Suprapubic skin (tissue), 4 donors: ENCODE measurements at regions not wholly inside any gene's neighbourhood (a gene's known extent, or its start where the extent isn't known, plus 50 kb on each side); places are given as distances from the start of the nearest gene placed in this dataset.

Source experiments
- DNase-seq, 2 donors: peaks; one replicate each; pipeline ENCODE4 v3.0.0-alpha.2; 2019; ENCODE audit warnings: low spot score in 2 of 2
- H3K27ac ChIP-seq: fragments of 200-600 bp; sonication (generic); one replicate; pipeline ENCODE4 v1.5.1; 2019
- H3K27me3 ChIP-seq: fragments of 200-600 bp; sonication (generic); one replicate; pipeline ENCODE4 v1.5.1; 2019
- H3K36me3 ChIP-seq: fragments of 200-600 bp; sonication (generic); one replicate; pipeline ENCODE4 v1.5.1; 2019
- H3K4me1 ChIP-seq: fragments of 200-600 bp; sonication (generic); one replicate; pipeline ENCODE4 v1.5.1; 2019
- H3K4me3 ChIP-seq: fragments of 200-600 bp; sonication (generic); one replicate; pipeline ENCODE4 v1.5.1; 2019; ENCODE audit warnings: mild to moderate bottlenecking
- H3K9me3 ChIP-seq: fragments of 200-600 bp; sonication (generic); one replicate; pipeline ENCODE4 v1.5.1; 2019
- CTCF ChIP-seq, 2 donors: fragments of 200-600 bp in 1 of 2; fragments of 450-650 bp in 1 of 2; sonication (generic) in 1 of 2; IDR thresholded peaks; one replicate each; pipeline ENCODE4 v1.5.1; 2016 to 2019; ENCODE audit warnings: antibody characterized with exemption in 2 of 2, mild to moderate bottlenecking in 1 of 2, moderate library complexity in 1 of 2
- EP300 ChIP-seq: sonication (generic); formaldehyde crosslinking; IDR thresholded peaks from one replicate; pipeline ENCODE4 v1.6.1; 2017; ENCODE audit warnings: antibody characterized with exemption
- POLR2A ChIP-seq, 2 donors: fragments of 450-650 bp; IDR thresholded peaks; one replicate each; pipeline ENCODE4 v1.6.1; 2017; ENCODE audit warnings: antibody characterized with exemption in 2 of 2, mild to moderate bottlenecking in 2 of 2, moderate library complexity in 2 of 2
- POLR2AphosphoS5 ChIP-seq, 3 donors: sonication (generic); formaldehyde crosslinking; IDR thresholded peaks; one replicate each; pipeline ENCODE4 v1.6.1; 2017; ENCODE audit warnings: antibody characterized with exemption in 3 of 3
- WGBS: methylation state at CpG from one replicate; pipeline ENCODE4 v1.1.5; 2018; 5-methylcytosine and 5-hydroxymethylcytosine counted together

- no peak for TF ChIP-seq POLR2A (IDR thresholded peaks at IDR 0.05)
- no peak for TF ChIP-seq EP300
- TF ChIP-seq CTCF (IDR thresholded peaks at IDR 0.05) = no peak
- no peak for TF ChIP-seq POLR2AphosphoS5 (IDR thresholded peaks at IDR 0.05)
- H3K36me3 ChIP-seq = no peaks in the 10 kb centered on the region
- H3K27ac ChIP-seq = no peak overlapping the region
- no peak overlapping the region for H3K4me3 ChIP-seq
- DNase-seq = no peak
- no peaks in the 10 kb centered on the region for H3K9me3 ChIP-seq
- 68% methylated on average over 9 of the region's 9 CpGs for WGBS
- no peaks in the 10 kb centered on the region for H3K27me3 ChIP-seq
- peaks cover 5% of the 10 kb centered on the region for H3K4me1 ChIP-seq
These were observed 227.3 kb downstream of the HS3ST3A1 start for GRCh38 chr17:13374203-13375143.

- Histone ChIP-seq H3K4me3 (no peak overlapping the region), H3K4me1 (peaks cover 5% of the 10 kb centered on the region), H3K27ac (no peak overlapping the region), H3K27me3 (no peaks in the 10 kb centered on the region), H3K36me3 (no peaks in the 10 kb centered on the region), H3K9me3 (no peaks in the 10 kb centered on the region)
- no peak for DNase-seq
- TF ChIP-seq CTCF (IDR thresholded peaks at IDR 0.05) (no peak), EP300 (no peak), POLR2A (IDR thresholded peaks at IDR 0.05) (no peak), POLR2AphosphoS5 (IDR thresholded peaks at IDR 0.05) (no peak)
- 66% methylated on average over 4 of the region's 4 CpGs for WGBS
These were observed 229.3 kb downstream of the HS3ST3A1 start for GRCh38 chr17:13372432-13372831.

GRCh38 chr17:13367154-13367553 lies 234.6 kb downstream of the HS3ST3A1 start:
- no peak overlapping the region for H3K4me3 ChIP-seq
- 64% methylated on average over 2 of the region's 2 CpGs for WGBS

GRCh38 chr17:13365331-13365730 lies 236.4 kb downstream of the HS3ST3A1 start:
- 78% methylated on average over 4 of the region's 4 CpGs for WGBS
- no peaks in the 10 kb centered on the region for H3K36me3 ChIP-seq
- TF ChIP-seq EP300 = no peak
- TF ChIP-seq CTCF (IDR thresholded peaks at IDR 0.05) = no peak
- TF ChIP-seq POLR2AphosphoS5 (IDR thresholded peaks at IDR 0.05) = no peak
- no peak for TF ChIP-seq POLR2A (IDR thresholded peaks at IDR 0.05)
- no peaks in the 10 kb centered on the region for H3K4me1 ChIP-seq
- no peak overlapping the region for H3K4me3 ChIP-seq
- no peaks in the 10 kb centered on the region for H3K27me3 ChIP-seq
- H3K9me3 ChIP-seq = no peaks in the 10 kb centered on the region
- H3K27ac ChIP-seq = no peak overlapping the region
- no peak for DNase-seq

More at GRCh38 chr17:13367154-13367553, 234.6 kb downstream of the HS3ST3A1 start:
- Histone ChIP-seq H3K27ac (no peak overlapping the region), H3K4me1 (no peaks in the 10 kb centered on the region), H3K27me3 (no peaks in the 10 kb centered on the region), H3K9me3 (no peaks in the 10 kb centered on the region), H3K36me3 (no peaks in the 10 kb centered on the region)
- TF ChIP-seq POLR2A (IDR thresholded peaks at IDR 0.05) = no peak
- TF ChIP-seq POLR2AphosphoS5 (IDR thresholded peaks at IDR 0.05) = no peak
- TF ChIP-seq EP300 = no peak
- TF ChIP-seq CTCF (IDR thresholded peaks at IDR 0.05) = no peak
- no peak for DNase-seq

DNA sequence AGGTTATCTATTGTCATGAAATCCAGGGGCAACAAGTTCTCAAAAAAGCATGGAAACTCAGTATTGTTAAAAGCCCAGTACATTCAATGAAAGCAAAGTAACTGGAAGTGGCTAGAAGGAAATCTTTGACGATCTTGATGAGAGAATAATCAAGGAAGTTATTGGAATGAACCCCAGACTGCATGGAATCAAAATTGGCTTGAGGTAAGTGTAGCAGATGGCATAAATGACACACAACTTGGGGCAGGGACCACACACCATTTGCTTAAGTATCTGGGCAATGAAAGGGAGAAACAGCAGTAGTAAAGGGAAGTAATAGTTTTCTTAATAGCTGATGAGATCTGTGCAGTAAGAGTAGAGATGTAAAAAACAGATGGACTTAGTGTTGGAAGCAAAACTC lies 238.0 kb downstream of the HS3ST3A1 start:
- H3K27ac ChIP-seq = no peak overlapping the region
- no peak overlapping the region for H3K4me3 ChIP-seq
- DNase-seq = no peak
- no peak for TF ChIP-seq EP300
- TF ChIP-seq CTCF (IDR thresholded peaks at IDR 0.05) = no peak
- TF ChIP-seq POLR2A (IDR thresholded peaks at IDR 0.05) = no peak
- TF ChIP-seq POLR2AphosphoS5 (IDR thresholded peaks at IDR 0.05) = no peak
- H3K9me3 ChIP-seq = no peaks in the 10 kb centered on the region
- no peaks in the 10 kb centered on the region for H3K27me3 ChIP-seq
- 77% methylated on average over 1 of the region's 1 CpG for WGBS
- no peaks in the 10 kb centered on the region for H3K36me3 ChIP-seq
- H3K4me1 ChIP-seq = no peaks in the 10 kb centered on the region
